C4-2B (cell line): ENCODE measurements at regions not wholly inside any gene's neighbourhood (a gene's known extent, or its start where the extent isn't known, plus 50 kb on each side); places are given as distances from the start of the nearest gene placed in this dataset.

Source experiments
- CTCF ChIP-seq: fragments of 450-650 bp; conservative IDR thresholded peaks from 2 replicates; pipeline ENCODE4 v1.5.1; 2017; ENCODE audit warnings: mild to moderate bottlenecking
- ZFX ChIP-seq: fragments of 450-650 bp; IDR thresholded peaks from 2 replicates; pipeline ENCODE4 v1.6.1; 2017

DNA sequence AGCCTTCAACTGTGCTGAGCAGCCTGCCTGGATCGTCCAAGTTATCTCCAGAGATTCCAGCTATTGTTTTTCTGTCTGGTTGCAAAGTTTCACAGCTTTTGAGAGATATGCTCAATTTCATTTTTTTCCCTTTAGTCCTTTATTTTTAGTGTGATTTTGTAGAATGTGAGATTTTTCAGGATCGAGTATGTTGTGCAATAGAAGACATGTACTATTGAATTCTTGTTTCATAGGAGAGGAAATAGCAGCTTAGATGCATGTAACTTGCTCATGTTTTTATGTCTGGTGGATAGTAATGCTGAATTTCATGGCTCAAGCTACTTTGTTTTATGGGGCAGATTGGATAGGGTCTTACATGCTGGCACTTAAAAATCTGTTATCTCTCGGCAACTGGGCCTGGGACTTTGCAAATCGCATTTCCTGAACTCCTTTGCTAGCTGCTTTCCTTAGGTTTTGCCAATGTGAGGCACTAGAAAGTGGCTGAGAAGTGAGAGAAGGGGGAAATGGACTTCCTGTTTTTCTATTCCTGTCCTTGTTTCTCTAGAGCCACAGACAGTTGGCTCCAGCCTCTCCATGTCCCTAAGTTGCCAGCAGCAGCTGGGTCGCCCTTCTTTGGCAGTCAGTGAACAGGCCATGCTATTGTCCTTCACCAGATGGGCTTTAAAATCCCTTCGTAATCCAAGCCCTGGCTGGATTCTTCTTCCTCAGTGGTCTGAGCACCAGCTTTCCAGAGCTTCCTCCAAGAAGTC lies 101.4 kb upstream of the PDE4B start:
- TF ChIP-seq CTCF (no peak), ZFX (no peak)
